CD4-positive, alpha-beta T cell treated with Interleukin-6 at 100 ng/mL for 8 hours (primary cell): ENCODE measurements at regions not wholly inside any gene's neighbourhood (a gene's known extent, or its start where the extent isn't known, plus 50 kb on each side); places are given as distances from the start of the nearest gene placed in this dataset.
"Not testable (repeated sequence)": the region's sequence is repeated elsewhere in the genome, so short reads cannot be mapped to it uniquely, and the experiment has no call there.

Source experiments
- DNase-seq: peaks from one replicate; pipeline ENCODE4 v3.0.0-alpha.2; 2020; ENCODE audit warnings: mixed read lengths, low spot score

- DNase-seq = no peak
Observed at GRCh38 chr14:48398675-48399282, 723.4 kb upstream of the MDGA2 start.

GRCh38 chr14:48391661-48392060 lies 716.3 kb upstream of the MDGA2 start:
- no peak for DNase-seq

DNA sequence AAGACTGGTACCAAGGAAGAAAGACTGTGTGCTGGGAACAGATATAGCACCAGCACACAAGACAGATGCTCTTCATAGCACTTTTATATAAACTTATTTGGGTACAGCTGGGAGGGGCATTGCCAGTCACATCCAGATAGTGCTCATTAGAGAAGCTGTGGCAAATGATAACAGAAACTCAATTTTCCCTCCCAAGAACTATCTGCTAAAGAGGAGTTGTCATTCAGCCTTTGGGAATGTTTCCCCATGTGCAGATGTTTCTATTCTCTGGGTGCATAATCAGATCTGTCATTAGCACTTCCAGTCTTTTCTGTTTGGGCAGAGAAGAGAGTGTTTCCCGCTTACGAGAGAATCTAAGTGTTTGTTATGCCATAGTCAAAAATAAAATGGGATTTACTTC lies 714.9 kb upstream of the MDGA2 start:
- no peak for DNase-seq

DNA sequence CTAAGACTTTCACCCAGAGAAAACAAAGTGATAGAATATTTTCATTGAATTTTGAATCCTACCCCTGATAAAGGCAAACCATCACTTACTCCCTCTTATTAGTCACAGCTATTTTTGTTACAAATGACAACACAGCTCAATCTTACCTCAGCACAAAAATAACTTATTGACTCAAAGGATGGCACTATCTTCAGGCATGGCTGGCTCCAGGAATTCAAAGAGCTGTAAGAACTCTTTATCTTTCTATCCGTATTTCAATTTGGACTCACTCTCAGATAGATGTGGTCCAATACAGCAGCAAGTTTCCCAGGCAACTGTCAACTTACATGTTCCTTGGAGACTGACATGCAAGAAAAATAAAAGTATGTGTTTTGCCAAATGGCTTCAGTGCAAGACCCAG lies 709.4 kb upstream of the MDGA2 start:
- DNase-seq = no peak

DNA sequence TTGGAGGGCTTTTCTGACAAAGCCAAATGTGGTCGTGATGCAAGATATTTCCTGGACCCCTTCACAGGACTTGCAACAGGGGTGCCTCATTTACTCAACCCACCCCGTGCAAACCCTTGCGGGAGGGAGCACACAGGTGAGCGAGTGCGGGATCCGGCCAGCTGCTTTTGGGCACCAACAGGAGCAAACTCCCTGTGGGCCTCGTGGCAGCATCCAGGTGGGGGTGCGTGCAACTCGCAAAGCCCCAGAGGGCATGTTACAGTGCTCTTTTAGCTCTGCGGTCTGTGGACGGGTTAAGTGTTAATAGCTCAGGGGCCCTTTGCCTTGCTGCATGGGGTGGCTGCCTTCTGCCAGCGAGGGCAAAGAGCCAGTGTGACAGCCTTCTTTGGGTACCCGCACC lies 707.6 kb upstream of the MDGA2 start:
- no peak for DNase-seq

GRCh38 chr14:48378541-48378940 lies 703.1 kb upstream of the MDGA2 start:
- no peak for DNase-seq

DNA sequence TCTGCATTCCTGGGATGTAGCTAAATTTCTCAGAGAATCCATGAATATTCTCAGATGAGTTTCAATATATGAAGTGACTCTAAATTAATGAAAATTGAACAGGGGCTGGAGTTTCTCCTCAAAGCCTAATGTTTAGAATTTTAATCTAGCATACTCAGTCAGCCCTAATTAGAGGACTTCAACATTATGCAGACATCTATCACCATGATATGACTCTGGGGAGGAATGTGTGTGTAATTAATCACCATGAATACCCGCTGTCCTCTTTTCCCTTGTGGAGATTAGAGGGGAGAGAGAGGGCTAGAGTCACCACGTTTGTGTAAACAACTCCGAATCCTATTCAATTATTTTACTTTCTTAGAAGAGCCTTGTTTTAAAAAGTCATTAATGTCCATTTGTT lies 698.6 kb upstream of the MDGA2 start:
- no peak for DNase-seq

- no peak for DNase-seq
Observed at GRCh38 chr14:48350971-48351370, 675.6 kb upstream of the MDGA2 start.

- no peak for DNase-seq
Observed at GRCh38 chr14:48349689-48350088, 674.3 kb upstream of the MDGA2 start.

DNA sequence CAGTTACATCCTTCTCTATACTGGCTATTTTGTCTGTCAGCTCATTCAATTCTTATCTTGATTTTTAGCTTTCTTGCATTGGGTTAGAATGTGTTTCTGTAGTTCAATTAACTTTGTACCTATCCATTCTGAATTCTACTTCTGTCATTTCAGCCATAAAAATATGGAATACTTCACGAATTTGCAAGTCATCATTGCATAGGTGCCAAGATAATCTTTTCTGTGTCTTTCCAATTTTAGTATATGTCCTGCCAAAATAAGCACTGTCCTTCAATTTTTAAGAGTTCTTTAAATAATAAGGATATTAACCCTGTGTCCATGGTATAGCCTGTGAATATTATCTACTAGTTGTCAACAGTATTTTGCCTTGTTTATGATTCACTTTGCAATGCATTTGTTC lies 665.7 kb upstream of the MDGA2 start:
- DNase-seq = no peak

- no peak for DNase-seq
Observed at GRCh38 chr14:48333221-48333920, 658.0 kb upstream of the MDGA2 start.

GRCh38 chr14:48331421-48331820 lies 656.0 kb upstream of the MDGA2 start:
- DNase-seq = no peak

DNA sequence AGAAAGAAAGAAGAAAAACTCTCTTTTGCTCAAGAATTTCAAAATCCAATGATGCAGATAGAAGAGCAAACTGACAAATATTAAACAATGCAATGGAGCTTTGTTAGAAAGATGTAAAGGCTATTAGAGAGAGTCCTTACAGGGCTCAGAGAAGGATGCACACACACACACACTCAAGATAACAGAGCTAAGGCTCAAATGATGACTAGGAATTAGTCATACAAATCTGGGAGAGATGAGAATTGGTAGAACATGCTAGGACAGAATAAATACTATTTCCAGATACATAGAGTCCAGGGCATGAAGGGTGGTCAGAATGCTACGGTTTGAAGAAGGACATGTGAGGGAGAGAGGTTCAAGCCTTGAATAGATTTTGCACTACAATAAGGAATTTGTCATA lies 650.1 kb upstream of the MDGA2 start:
- no peak for DNase-seq

DNA sequence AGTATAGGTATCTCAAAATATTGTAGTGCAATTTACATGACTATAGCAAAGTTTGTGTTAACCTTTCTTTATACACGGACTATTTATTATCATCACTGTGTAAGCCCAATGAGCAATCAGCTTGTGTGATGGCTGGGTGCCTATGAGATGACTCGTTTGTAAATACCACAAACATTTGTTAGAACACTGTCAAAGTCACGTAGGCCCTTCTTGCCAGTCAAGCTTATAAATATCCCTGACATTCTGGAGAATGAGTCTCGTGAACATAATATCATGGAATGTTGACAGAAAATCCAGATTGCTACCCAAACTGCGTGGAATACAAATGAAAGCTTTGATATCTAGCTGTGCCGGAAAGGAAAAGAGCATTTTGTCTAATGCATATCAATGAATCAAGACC lies 648.3 kb upstream of the MDGA2 start:
- DNase-seq = no peak

DNA sequence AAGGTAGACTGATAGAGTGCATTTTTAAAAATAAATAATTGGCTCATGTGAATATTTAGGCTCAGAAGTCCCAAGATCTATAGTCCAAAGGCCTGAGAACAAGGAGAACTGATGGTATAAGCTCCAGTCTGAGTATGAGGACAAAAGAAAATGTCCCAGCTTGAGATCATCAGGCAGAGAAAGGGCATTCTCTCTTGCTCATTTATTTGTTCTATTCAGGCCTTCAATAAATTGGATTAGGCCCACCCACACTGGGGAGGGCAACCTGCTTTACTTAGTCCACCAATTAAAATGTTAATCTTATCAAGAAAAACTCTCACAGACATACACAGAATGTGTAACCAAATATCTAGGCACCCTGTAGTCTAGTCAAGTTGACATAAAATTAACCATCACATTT lies 644.4 kb upstream of the MDGA2 start:
- DNase-seq = no peak

DNA sequence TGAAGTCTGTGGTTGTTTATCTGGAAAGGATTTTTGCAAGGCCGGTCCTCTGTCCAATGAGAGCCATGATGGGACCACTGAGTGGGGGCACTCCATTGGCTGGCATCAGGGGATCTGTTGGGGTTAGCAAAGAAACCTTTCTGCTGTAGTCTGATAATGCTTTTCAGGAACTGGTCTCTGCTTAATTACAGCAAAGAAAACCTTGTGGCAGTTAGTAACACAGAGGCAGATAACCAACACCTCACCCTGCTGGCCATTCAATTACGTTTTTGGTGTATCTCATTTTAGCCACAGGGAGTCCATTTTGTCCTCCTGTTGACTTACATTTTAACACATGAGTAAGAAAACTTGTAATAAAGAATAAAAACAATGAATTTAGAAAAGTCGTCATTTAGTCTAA lies 629.3 kb upstream of the MDGA2 start:
- DNase-seq = no peak

- no peak for DNase-seq
Observed at GRCh38 chr14:48289701-48290100, 614.3 kb upstream of the MDGA2 start.

DNA sequence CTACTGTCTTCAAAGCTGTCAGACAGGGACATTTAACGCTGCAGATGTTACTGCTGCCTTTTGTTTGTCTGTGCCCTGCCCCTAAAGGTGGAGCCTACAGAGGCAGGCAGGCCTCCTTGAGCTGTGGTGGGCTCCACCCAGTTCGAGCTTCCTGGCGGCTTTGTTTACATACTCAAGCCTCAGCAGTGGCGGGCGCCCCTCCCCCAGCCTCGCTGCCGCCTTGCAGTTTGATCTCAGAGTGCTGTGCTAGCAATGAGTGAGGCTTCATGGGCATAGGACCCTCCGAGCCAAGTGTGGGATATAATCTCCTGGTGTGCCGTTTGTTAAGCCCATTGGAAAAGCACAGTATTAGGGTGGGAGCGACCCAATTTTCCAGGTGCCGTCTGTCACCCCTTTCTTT lies 609.8 kb upstream of the MDGA2 start:
- not testable (repeated sequence) for DNase-seq

- DNase-seq = no peak
Observed at GRCh38 chr14:48275301-48275700, 599.9 kb upstream of the MDGA2 start.

GRCh38 chr14:48274826-48275225 lies 599.4 kb upstream of the MDGA2 start:
- DNase-seq = no peak

DNA sequence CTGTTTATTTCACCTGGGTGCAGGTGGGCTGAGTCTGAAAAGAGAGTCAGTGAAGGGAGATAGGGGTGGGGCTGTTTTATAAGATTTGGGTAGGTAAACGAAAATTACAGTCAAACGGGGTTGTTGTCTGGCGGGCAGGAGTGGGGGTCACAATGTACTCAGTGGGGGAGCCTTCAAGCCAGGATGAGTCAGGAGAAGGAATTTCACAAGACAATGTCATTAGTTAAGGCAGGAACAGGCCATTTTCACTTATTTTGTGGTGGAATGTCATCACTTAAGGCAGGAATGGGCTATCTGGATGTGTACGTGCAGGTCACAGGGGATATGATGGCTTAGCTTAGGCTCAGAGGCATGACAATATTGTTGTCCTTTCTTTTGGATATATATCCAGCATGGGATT lies 592.5 kb upstream of the MDGA2 start:
- DNase-seq = not testable (repeated sequence)

GRCh38 chr14:48266201-48266600 lies 590.8 kb upstream of the MDGA2 start:
- not testable (repeated sequence) for DNase-seq

- no peak for DNase-seq
Observed at GRCh38 chr14:48261436-48261835, 586.0 kb upstream of the MDGA2 start.
